CD14-positive monocyte (primary cell): ENCODE measurements at regions not wholly inside any gene's neighbourhood (a gene's known extent, or its start where the extent isn't known, plus 50 kb on each side); places are given as distances from the start of the nearest gene placed in this dataset.

Experiments used
- DNase-seq, 3 donors: peaks; one replicate each; pipeline ENCODE4 v3.0.0-alpha.2; 2011 to 2022
- H2AFZ ChIP-seq: 2 replicates; pipeline ENCODE4 v1.6.0; 2012; ENCODE audit warnings: mild to moderate bottlenecking, low read depth, low read length, inconsistent platforms; ENCODE audit not compliant: insufficient read depth, poor library complexity, severe bottlenecking
- H3K27ac ChIP-seq, 2 donors: 1 replicate in 1 of 2; 2 replicates in 1 of 2; pipeline ENCODE4 v1.5.1; 2012 to 2013; ENCODE audit warnings: low read length in 2 of 2, control low read depth in 1 of 2, inconsistent platforms in 1 of 2, low read depth in 1 of 2, mild to moderate bottlenecking in 1 of 2
- H3K27me3 ChIP-seq, 2 donors: one replicate each; pipeline versions ENCODE4 v1.6.0 to v1.6.1; 2011 to 2013; ENCODE audit warnings: low read length in 2 of 2; ENCODE audit not compliant: control insufficient read depth in 2 of 2, insufficient read depth in 2 of 2
- H3K36me3 ChIP-seq, 2 donors: replicated peaks in 1 of 2; 1 replicate in 1 of 2; 2 replicates in 1 of 2; pipeline versions ENCODE4 v1.5.1 to v1.6.1; 2012 to 2013; ENCODE audit warnings: low read length in 2 of 2, control low read depth in 1 of 2, inconsistent platforms in 1 of 2, mild to moderate bottlenecking in 1 of 2; ENCODE audit not compliant: insufficient read depth in 2 of 2, control insufficient read depth in 1 of 2
- H3K4me1 ChIP-seq, 2 donors: 1 replicate in 1 of 2; 2 replicates in 1 of 2; pipeline versions ENCODE4 v1.5.1 to v1.6.1; 2012 to 2013; ENCODE audit warnings: low read length in 2 of 2, control low read depth in 1 of 2, inconsistent platforms in 1 of 2, mild to moderate bottlenecking in 1 of 2, moderate library complexity in 1 of 2; ENCODE audit not compliant: insufficient read depth in 2 of 2, control insufficient read depth in 1 of 2
- H3K4me2 ChIP-seq: replicated peaks from 2 replicates; pipeline ENCODE3; 2012; ENCODE audit warnings: low read length, moderate library complexity, mild to moderate bottlenecking; ENCODE audit not compliant: poor library complexity, severe bottlenecking; ENCODE audit errors: extremely low read depth
- H3K4me3 ChIP-seq, 3 experiments: fragments of 200-600 bp in 1 of 3; sonication (generic) in 1 of 3; replicated peaks in 1 of 3; 1 replicate in 2 of 3; 2 replicates in 1 of 3; pipeline ENCODE4 v1.5.1; 2011 to 2013; ENCODE audit warnings: low read length in 3 of 3, mild to moderate bottlenecking in 3 of 3, control low read depth in 2 of 3, low read depth in 2 of 3, inconsistent platforms in 1 of 3, moderate library complexity in 1 of 3
- H3K79me2 ChIP-seq: 2 replicates; pipeline ENCODE4 v1.6.0; 2012; ENCODE audit warnings: mild to moderate bottlenecking, control low read depth, inconsistent platforms, low read length, moderate library complexity; ENCODE audit not compliant: insufficient read depth
- H3K9ac ChIP-seq: 2 replicates; pipeline ENCODE4 v1.6.0; 2017; ENCODE audit warnings: low read length, mild to moderate bottlenecking; ENCODE audit not compliant: insufficient read depth, poor library complexity, severe bottlenecking
- H3K9me3 ChIP-seq, 2 donors: replicated peaks in 1 of 2; 1 replicate in 1 of 2; 2 replicates in 1 of 2; pipeline versions ENCODE4 v1.5.1 to v1.6.1; 2012 to 2013; ENCODE audit warnings: low read length in 2 of 2, control low read depth in 1 of 2; ENCODE audit not compliant: control insufficient read depth in 1 of 2, insufficient read depth in 1 of 2
- H4K20me1 ChIP-seq: 2 replicates; pipeline ENCODE4 v1.6.0; 2012; ENCODE audit warnings: mild to moderate bottlenecking, low read length, control low read depth, moderate library complexity; ENCODE audit not compliant: insufficient read depth
- H3K27ac Mint-ChIP-seq, 7 donors: one replicate each; pipeline ENCODE4 v1.8.0; 2020; ENCODE audit warnings: mild to moderate bottlenecking in 7 of 7, mixed read lengths in 7 of 7, moderate library complexity in 6 of 7, inconsistent platforms in 2 of 7
- H3K27me3 Mint-ChIP-seq, 3 donors: one replicate each; pipeline ENCODE4 v1.8.0; 2021 to 2022; ENCODE audit warnings: low read depth in 3 of 3, mild to moderate bottlenecking in 3 of 3, mixed read lengths in 3 of 3, moderate library complexity in 3 of 3, inconsistent platforms in 1 of 3
- H3K36me3 Mint-ChIP-seq, 2 donors: one replicate each; pipeline ENCODE4 v1.8.0; 2020; ENCODE audit warnings: mixed read lengths in 2 of 2, inconsistent platforms in 1 of 2, mild to moderate bottlenecking in 1 of 2
- H3K4me1 Mint-ChIP-seq: one replicate; pipeline ENCODE4 v1.8.0; 2020; ENCODE audit warnings: mild to moderate bottlenecking, mixed read lengths
- H3K4me3 Mint-ChIP-seq, 2 donors: one replicate each; pipeline ENCODE4 v1.8.0; 2020; ENCODE audit warnings: mild to moderate bottlenecking in 2 of 2, mixed read lengths in 2 of 2, moderate library complexity in 1 of 2
- H3K9me3 Mint-ChIP-seq, 7 donors: one replicate each; pipeline ENCODE4 v1.8.0; 2020 to 2022; ENCODE audit warnings: mixed read lengths in 7 of 7, mild to moderate bottlenecking in 6 of 7, moderate library complexity in 6 of 7, inconsistent platforms in 2 of 7
- WGBS: methylation state at CpG from one replicate; pipeline ENCODE4 v1.1.5; 2013; ENCODE audit warnings: missing lambda C conversion rate; ENCODE audit not compliant: insufficient coverage; 5-methylcytosine and 5-hydroxymethylcytosine counted together
- intact Hi-C, 2 donors: fragments of 100-400 bp; cut with micrococcal nuclease; formaldehyde crosslinking; loops; one replicate each; pipeline versions ENCODE4 v1.15.0 to v1.15.1; 2023
- TF ChIP-seq, protein P1 (sequence below): fragments of 200-600 bp; IDR thresholded peaks from one replicate; pipeline ENCODE4 v1.8.0; 2022; ENCODE audit warnings: antibody characterized with exemption, mild to moderate bottlenecking

DNA sequence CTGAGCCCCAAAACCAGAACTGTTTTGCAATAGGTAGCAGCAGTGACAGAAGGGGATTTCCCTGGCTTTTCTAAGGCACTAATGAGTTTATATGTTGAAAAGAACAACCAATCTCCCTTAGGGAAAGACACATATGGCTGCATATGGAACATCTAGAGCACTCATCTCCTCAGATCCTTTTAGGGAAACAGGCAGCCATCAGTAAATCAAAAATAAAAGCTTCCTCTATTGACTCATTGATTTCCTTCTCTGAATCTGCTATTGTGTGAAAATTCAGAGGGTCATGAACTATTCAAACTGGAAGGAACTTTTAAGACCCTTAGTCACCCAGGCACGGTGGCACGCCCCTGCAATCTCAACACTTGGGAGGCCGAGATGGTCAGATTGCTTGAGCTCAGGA, 110.9 kb upstream of the NANOS1 start:
- TF ChIP-seq, protein P1, sequence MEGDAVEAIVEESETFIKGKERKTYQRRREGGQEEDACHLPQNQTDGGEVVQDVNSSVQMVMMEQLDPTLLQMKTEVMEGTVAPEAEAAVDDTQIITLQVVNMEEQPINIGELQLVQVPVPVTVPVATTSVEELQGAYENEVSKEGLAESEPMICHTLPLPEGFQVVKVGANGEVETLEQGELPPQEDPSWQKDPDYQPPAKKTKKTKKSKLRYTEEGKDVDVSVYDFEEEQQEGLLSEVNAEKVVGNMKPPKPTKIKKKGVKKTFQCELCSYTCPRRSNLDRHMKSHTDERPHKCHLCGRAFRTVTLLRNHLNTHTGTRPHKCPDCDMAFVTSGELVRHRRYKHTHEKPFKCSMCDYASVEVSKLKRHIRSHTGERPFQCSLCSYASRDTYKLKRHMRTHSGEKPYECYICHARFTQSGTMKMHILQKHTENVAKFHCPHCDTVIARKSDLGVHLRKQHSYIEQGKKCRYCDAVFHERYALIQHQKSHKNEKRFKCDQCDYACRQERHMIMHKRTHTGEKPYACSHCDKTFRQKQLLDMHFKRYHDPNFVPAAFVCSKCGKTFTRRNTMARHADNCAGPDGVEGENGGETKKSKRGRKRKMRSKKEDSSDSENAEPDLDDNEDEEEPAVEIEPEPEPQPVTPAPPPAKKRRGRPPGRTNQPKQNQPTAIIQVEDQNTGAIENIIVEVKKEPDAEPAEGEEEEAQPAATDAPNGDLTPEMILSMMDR, result no peak
- no CpG with 5 or more reads among the region's 3 CpGs for WGBS
- no peak overlapping the region for H3K4me3 Mint-ChIP-seq

DNA sequence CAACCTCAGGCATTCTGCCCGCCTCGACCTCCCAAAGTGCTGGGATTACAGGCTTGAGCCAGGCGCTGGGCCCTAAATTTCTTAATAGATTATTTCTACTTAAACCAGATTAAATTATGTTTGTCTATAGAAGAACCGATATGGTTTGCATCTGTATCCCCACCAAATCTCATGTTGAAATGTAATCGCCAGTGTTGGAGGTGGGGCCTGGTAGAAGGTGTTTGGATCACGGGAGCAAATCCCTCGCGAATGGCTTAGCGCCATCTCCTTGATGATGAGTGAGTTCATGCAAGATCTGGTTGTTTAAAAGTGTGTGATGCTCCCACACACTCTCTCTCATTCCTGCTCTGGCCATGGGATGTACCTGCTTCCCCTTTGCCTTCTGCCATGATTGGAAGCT, 109.3 kb upstream of the NANOS1 start:
- Histone ChIP-seq H3K4me1 (no peaks in the 10 kb centered on the region), H3K4me3 (no peak overlapping the region), H3K27ac (no peak overlapping the region), H3K9me3 (no peaks in the 10 kb centered on the region), H3K9ac (no peak overlapping the region), H3K27me3 (no peaks in the 10 kb centered on the region), H2AFZ (no peak overlapping the region), H3K4me2 (no peak overlapping the region), H3K79me2 (no peaks in the 10 kb centered on the region), H3K36me3 (no peaks in the 10 kb centered on the region), H4K20me1 (no peaks in the 10 kb centered on the region)
- Mint-ChIP-seq H3K36me3 (no peaks in the 10 kb centered on the region), H3K4me3 (no peak overlapping the region), H3K9me3 (peaks cover 0 to 2% (median 0%) of the 10 kb centered on the region in 7 donors), H3K27ac (no peak overlapping the region), H3K4me1 (no peaks in the 10 kb centered on the region), H3K27me3 (peaks cover 3 to 17% (median 5%) of the 10 kb centered on the region in 3 donors)
- DNase-seq, result no peak
- WGBS, result 100% methylated on average over 1 of the region's 9 CpGs
- intact Hi-C loops, result no loop called here
- TF ChIP-seq, protein P1, result no peak

More for the DNA sequence above, 110.9 kb upstream of the NANOS1 start:
- Histone ChIP-seq H3K27ac (no peak overlapping the region), H3K4me2 (no peak overlapping the region), H3K9ac (no peak overlapping the region), H2AFZ (no peak overlapping the region), H3K9me3 (no peaks in the 10 kb centered on the region), H3K4me3 (no peak overlapping the region), H3K36me3 (no peaks in the 10 kb centered on the region), H4K20me1 (no peaks in the 10 kb centered on the region), H3K27me3 (no peaks in the 10 kb centered on the region), H3K79me2 (no peaks in the 10 kb centered on the region), H3K4me1 (no peaks in the 10 kb centered on the region)
- H3K27ac Mint-ChIP-seq, result no peak overlapping the region
- no peaks in the 10 kb centered on the region for H3K4me1 Mint-ChIP-seq
- intact Hi-C loops, result no loop called here
- H3K36me3 Mint-ChIP-seq, result no peaks in the 10 kb centered on the region
- peaks cover 8 to 11% (median 8%) of the 10 kb centered on the region in 3 donors for H3K27me3 Mint-ChIP-seq
- H3K9me3 Mint-ChIP-seq, result peaks cover 0 to 2% (median 0%) of the 10 kb centered on the region in 7 donors
- DNase-seq, result no peak
